ENCODE measurements at regions not wholly inside any gene's neighbourhood (a gene's known extent, or its start where the extent isn't known, plus 50 kb on each side); places are given as distances from the start of the nearest gene placed in this dataset.

DNA sequence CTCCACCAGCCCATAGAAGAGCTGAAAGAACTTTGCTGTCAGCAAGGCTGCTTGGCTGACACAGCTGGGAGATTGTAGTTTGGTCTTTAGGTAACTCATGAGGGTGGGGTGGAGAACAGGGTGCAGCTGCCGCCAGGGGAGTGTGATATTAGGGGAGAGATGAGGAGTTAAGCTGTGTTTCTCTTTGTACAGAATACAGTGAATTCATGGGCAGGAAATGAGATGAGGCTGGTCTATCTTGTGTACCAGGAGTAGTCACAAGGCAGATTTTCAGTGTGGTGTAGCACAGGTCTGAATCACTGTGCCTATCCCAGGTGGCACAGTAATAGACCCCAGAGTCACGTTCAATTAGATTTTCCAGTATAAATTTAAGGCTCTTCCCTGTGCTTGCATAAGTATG, 56.6 kb upstream of the TARP start:
- no peaks in the 10 kb centered on the region for H3K9me3 ChIP-seq (replicated peaks; ENCODE audit: control insufficient read depth, insufficient read depth, low read length)
- no peak overlapping the region for H3K4me2 ChIP-seq (ENCODE audit: insufficient read depth, low read length)
- CTCF ChIA-PET = interaction anchor here (1.0 to 2.8 kb wide), 6 partner anchors 9 to 114 kb away, joined by 3 to 14 read pairs (median 6); no protein-coding TSS in a partner anchor
- H3K36me3 ChIP-seq (ENCODE audit: control insufficient read depth in 2 of 2, extremely low read depth in 1 of 2, insufficient read depth in 2 of 2, low read length in 2 of 2) = no peaks in the 10 kb centered on the region
- no peak overlapping the region for H2AFZ ChIP-seq (ENCODE audit: low read depth, low read length)
- no peaks in the 10 kb centered on the region for H3K4me1 ChIP-seq (ENCODE audit: control insufficient read depth, extremely low read depth, insufficient read depth, low read length)
- H3K9ac ChIP-seq (replicated peaks; ENCODE audit: extremely low read depth, insufficient read depth, low read length) = no peak overlapping the region
- FAIRE-seq (no peak), DNase-seq (ENCODE audit: low read depth, low spot score) (no peak)
- no peaks in the 10 kb centered on the region for H3K9me1 ChIP-seq (replicated peaks; ENCODE audit: control insufficient read depth, extremely low read depth, insufficient read depth, low read length)
- dilution Hi-C loops (cut with MboI; ENCODE audit: extremely low pct_ligation_motif_present, low sequenced_read_pairs) = no loop called here
- H3K27ac ChIP-seq (ENCODE audit: insufficient read depth, low read depth, low read length) = no peak overlapping the region
- H3K4me3 ChIP-seq (replicated peaks in 1 of 3; ENCODE audit: insufficient read depth in 1 of 3, low read depth in 1 of 3, low read length in 3 of 3) = no peak overlapping the region
- no peaks in the 10 kb centered on the region for H4K20me1 ChIP-seq (replicated peaks; ENCODE audit: control insufficient read depth, extremely low read depth, insufficient read depth, low read length)
- H3K27me3 ChIP-seq (ENCODE audit: control insufficient read depth in 2 of 2, insufficient read depth in 2 of 2, low read length in 2 of 2) = peaks cover 6 to 11% of the 10 kb centered on the region in 2 experiments
- no peaks in the 10 kb centered on the region for H3K79me2 ChIP-seq (ENCODE audit: control insufficient read depth, insufficient read depth, low read length)
- BruUV-seq (replicated peaks) = no TSS peak
- intact Hi-C loops (cut with micrococcal nuclease) = no loop called here
- POLR2A ChIA-PET = no interaction called here
- no peak for TF ChIP-seq MYC (IDR thresholded peaks at IDR 0.05; ENCODE audit: low read depth, low read length)
- no peak for TF ChIP-seq POLR2AphosphoS5 (IDR thresholded peaks at IDR 0.05; ENCODE audit: insufficient read depth, low read depth, low read length)
- TF ChIP-seq EZH2 (IDR thresholded peaks at IDR 0.05; ENCODE audit: borderline replicate concordance, low read depth, low read length, severe bottlenecking) = no peak
- TF ChIP-seq FOS (IDR thresholded peaks at IDR 0.05; ENCODE audit: borderline replicate concordance, insufficient read depth, low read length) = no peak
- TF ChIP-seq GATA2 (IDR thresholded peaks at IDR 0.05; ENCODE audit: insufficient read depth, insufficient read length, low read depth, low read length) = no peak
- no peak for TF ChIP-seq JUN (IDR thresholded peaks at IDR 0.05; ENCODE audit: borderline replicate concordance, insufficient read depth, insufficient read length, low read depth)
- TF ChIP-seq, protein P1, sequence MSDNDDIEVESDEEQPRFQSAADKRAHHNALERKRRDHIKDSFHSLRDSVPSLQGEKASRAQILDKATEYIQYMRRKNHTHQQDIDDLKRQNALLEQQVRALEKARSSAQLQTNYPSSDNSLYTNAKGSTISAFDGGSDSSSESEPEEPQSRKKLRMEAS (IDR thresholded peaks at IDR 0.05; ENCODE audit: insufficient read depth, insufficient read length) = no peak
- no peak for TF ChIP-seq CTCF (IDR thresholded peaks at IDR 0.05; ENCODE audit: extremely low read depth in 1 of 2, insufficient read depth in 1 of 2, low read depth in 1 of 2, low read length in 2 of 2)
- TF ChIP-seq POLR2A (IDR thresholded peaks at IDR 0.05; ENCODE audit: low read depth, low read length) = no peak
